ENCODE measurements at regions not wholly inside any gene's neighbourhood (a gene's known extent, or its start where the extent isn't known, plus 50 kb on each side); places are given as distances from the start of the nearest gene placed in this dataset.

- no peak for TF ChIP-seq ZNF598 (CRISPR knock-in tag; IDR thresholded peaks at IDR 0.05; ENCODE audit: borderline replicate concordance)
- no peak for TF ChIP-seq HMGXB4 (CRISPR knock-in tag; IDR thresholded peaks at IDR 0.05; ENCODE audit: borderline replicate concordance in 1 of 2, low read depth in 1 of 2)
- TF ChIP-seq MYC (CRISPR knock-in tag; IDR thresholded peaks at IDR 0.05; ENCODE audit: borderline replicate concordance) = no peak
- no peak for TF ChIP-seq ZNF350 (CRISPR knock-in tag; IDR thresholded peaks at IDR 0.05; ENCODE audit: borderline replicate concordance, low read depth)
- TF ChIP-seq GTF2F1 (IDR thresholded peaks at IDR 0.05; ENCODE audit: low read length) = no peak
- TF ChIP-seq ZSCAN29 (CRISPR knock-in tag; conservative IDR thresholded peaks at IDR 0.05) = no peak
Observed at GRCh38 chr3:177345973-177346503, 148.8 kb upstream of the TBL1XR1 start.
